ENCODE measurements at regions not wholly inside any gene's neighbourhood (a gene's known extent, or its start where the extent isn't known, plus 50 kb on each side); places are given as distances from the start of the nearest gene placed in this dataset.

GRCh38 chr13:111517641-111518010 is 197.2 kb downstream of the TEX29 start:
- DNase-seq (ENCODE audit: low spot score) = no peak

GRCh38 chr13:111518161-111518792 is 197.8 kb downstream of the TEX29 start:
- DNase-seq (ENCODE audit: low spot score) = no peak

- DNase-seq (ENCODE audit: low spot score) = no peak
These were observed 198.6 kb downstream of the TEX29 start for GRCh38 chr13:111519041-111519440.

GRCh38 chr13:111519490-111520170 is 199.2 kb downstream of the TEX29 start:
- DNase-seq (ENCODE audit: low spot score) = no peak

GRCh38 chr13:111521030-111521429 is 200.6 kb downstream of the TEX29 start:
- no peak for DNase-seq (ENCODE audit: low spot score)

GRCh38 chr13:111521691-111522229 is 201.3 kb downstream of the TEX29 start:
- DNase-seq (ENCODE audit: low spot score) = no peak

- DNase-seq (ENCODE audit: low spot score) = no peak
These were observed 205.1 kb downstream of the TEX29 start for GRCh38 chr13:111525320-111526118.

- DNase-seq (ENCODE audit: low spot score) = no peak
These were observed 206.5 kb downstream of the TEX29 start for GRCh38 chr13:111526922-111527321.

- DNase-seq (ENCODE audit: low spot score) = no peak
These were observed 207.3 kb downstream of the TEX29 start for GRCh38 chr13:111527614-111528229.

GRCh38 chr13:111528513-111528912 is 208.1 kb downstream of the TEX29 start:
- no peak for DNase-seq (ENCODE audit: low spot score)

GRCh38 chr13:111530137-111530870 is 209.9 kb downstream of the TEX29 start:
- no peak for DNase-seq (ENCODE audit: low spot score)

- no peak for DNase-seq (ENCODE audit: low spot score)
These were observed 211.1 kb downstream of the TEX29 start for GRCh38 chr13:111531505-111531904.

- no peak for DNase-seq (ENCODE audit: low spot score)
These were observed 211.7 kb downstream of the TEX29 start for GRCh38 chr13:111532111-111532510.

- DNase-seq (ENCODE audit: low spot score) = no peak
These were observed 213.7 kb downstream of the TEX29 start for GRCh38 chr13:111533900-111534683.

- no peak for DNase-seq (ENCODE audit: low spot score)
These were observed 214.5 kb downstream of the TEX29 start for GRCh38 chr13:111534751-111535522.

- no peak for DNase-seq (ENCODE audit: low spot score)
These were observed 215.0 kb downstream of the TEX29 start for GRCh38 chr13:111535523-111535811.

- no peak for DNase-seq (ENCODE audit: low spot score)
These were observed 215.7 kb downstream of the TEX29 start for GRCh38 chr13:111536075-111536642.

GRCh38 chr13:111537115-111537728 is 216.8 kb downstream of the TEX29 start:
- no peak for DNase-seq (ENCODE audit: low spot score)

- no peak for DNase-seq (ENCODE audit: low spot score)
These were observed 217.5 kb downstream of the TEX29 start for GRCh38 chr13:111537843-111538499.

All from iPS-NIHi11 (cell line).